ENCODE measurements at regions not wholly inside any gene's neighbourhood (a gene's known extent, or its start where the extent isn't known, plus 50 kb on each side); places are given as distances from the start of the nearest gene placed in this dataset.

GRCh38 chr5:42268630-42269029 lies 154.6 kb upstream of the GHR start:
- Histone ChIP-seq H3K27ac (ENCODE audit: low read depth, low read length) (no peak overlapping the region), H3K9ac (ENCODE audit: low read depth in 1 of 3, low read length in 3 of 3) (no peak overlapping the region)

DNA sequence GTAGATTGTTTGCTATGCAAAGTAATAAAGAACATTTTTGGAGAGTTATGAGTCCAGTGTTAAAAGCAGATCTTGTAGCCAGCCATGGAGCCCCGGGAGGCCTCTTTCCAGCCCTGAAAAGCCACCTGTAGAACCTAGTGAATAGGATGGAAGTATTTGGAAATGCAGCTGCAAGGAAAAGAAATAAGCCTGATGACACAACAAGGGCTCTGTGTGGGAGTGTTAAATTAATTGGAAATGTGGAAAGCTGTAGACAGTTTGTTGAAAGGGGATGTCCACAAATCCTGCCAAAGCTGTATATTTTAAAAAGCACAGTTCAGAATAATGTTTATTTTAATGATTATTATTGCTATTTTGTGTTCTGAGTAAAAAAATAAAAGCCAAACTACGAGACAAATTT lies 152.5 kb upstream of the GHR start:
- Histone ChIP-seq H3K27me3 (ENCODE audit: control insufficient read depth in 3 of 3, insufficient read depth in 3 of 3, low read length in 3 of 3) (no peaks in the 10 kb centered on the region), H3K4me1 (ENCODE audit: control insufficient read depth in 3 of 3, insufficient read depth in 3 of 3, low read length in 3 of 3) (no peaks in the 10 kb centered on the region), H3K36me3 (ENCODE audit: control insufficient read depth in 3 of 3, insufficient read depth in 3 of 3, low read length in 3 of 3) (no peaks in the 10 kb centered on the region), H3K9me3 (ENCODE audit: control insufficient read depth in 3 of 3, low read length in 3 of 3) (no peaks in the 10 kb centered on the region), H3K9ac (ENCODE audit: low read depth in 1 of 3, low read length in 3 of 3) (no peak overlapping the region), H3K27ac (ENCODE audit: low read depth, low read length) (no peak overlapping the region), H3K4me3 (ENCODE audit: low read length in 3 of 3) (no peak overlapping the region)

More at GRCh38 chr5:42268630-42269029, 154.6 kb upstream of the GHR start:
- Histone ChIP-seq H3K27me3 (ENCODE audit: control insufficient read depth in 3 of 3, insufficient read depth in 3 of 3, low read length in 3 of 3) (no peaks in the 10 kb centered on the region), H3K4me1 (ENCODE audit: control insufficient read depth in 3 of 3, insufficient read depth in 3 of 3, low read length in 3 of 3) (no peaks in the 10 kb centered on the region), H3K4me3 (ENCODE audit: low read length in 3 of 3) (no peak overlapping the region), H3K36me3 (ENCODE audit: control insufficient read depth in 3 of 3, insufficient read depth in 3 of 3, low read length in 3 of 3) (no peaks in the 10 kb centered on the region), H3K9me3 (ENCODE audit: control insufficient read depth in 3 of 3, low read length in 3 of 3) (no peaks in the 10 kb centered on the region)

GRCh38 chr5:42274913-42275312 lies 148.3 kb upstream of the GHR start:
- Histone ChIP-seq H3K4me1 (ENCODE audit: control insufficient read depth in 3 of 3, insufficient read depth in 3 of 3, low read length in 3 of 3) (no peaks in the 10 kb centered on the region), H3K27me3 (ENCODE audit: control insufficient read depth in 3 of 3, insufficient read depth in 3 of 3, low read length in 3 of 3) (no peaks in the 10 kb centered on the region), H3K4me3 (ENCODE audit: low read length in 3 of 3) (no peak overlapping the region), H3K36me3 (ENCODE audit: control insufficient read depth in 3 of 3, insufficient read depth in 3 of 3, low read length in 3 of 3) (no peaks in the 10 kb centered on the region), H3K9ac (ENCODE audit: low read depth in 1 of 3, low read length in 3 of 3) (no peak overlapping the region), H3K9me3 (ENCODE audit: control insufficient read depth in 3 of 3, low read length in 3 of 3) (no peaks in the 10 kb centered on the region), H3K27ac (ENCODE audit: low read depth, low read length) (no peak overlapping the region)

DNA sequence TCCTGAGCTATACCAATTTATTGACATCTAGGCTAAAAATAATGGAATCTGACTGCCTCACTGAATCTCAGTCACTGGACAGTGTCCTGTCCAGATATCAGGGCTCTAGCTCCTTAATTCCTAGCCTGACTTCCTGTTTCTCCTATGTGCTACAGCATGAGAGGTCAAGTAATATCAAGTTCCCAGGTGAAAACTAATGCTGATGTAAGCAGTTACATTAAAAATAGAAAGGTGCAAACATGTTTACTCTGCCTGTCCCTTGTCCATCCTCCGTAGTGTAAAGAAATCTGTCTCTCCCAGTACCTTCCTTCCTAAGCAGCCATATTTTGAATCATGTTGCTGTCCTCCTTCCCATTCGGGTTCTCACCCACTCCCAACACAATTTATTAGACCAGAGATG lies 145.9 kb upstream of the GHR start:
- H3K27me3 ChIP-seq (ENCODE audit: control insufficient read depth in 3 of 3, insufficient read depth in 3 of 3, low read length in 3 of 3) = no peaks in the 10 kb centered on the region
- H3K9me3 ChIP-seq (ENCODE audit: control insufficient read depth in 3 of 3, low read length in 3 of 3) = no peaks in the 10 kb centered on the region
- no peak overlapping the region for H3K9ac ChIP-seq (ENCODE audit: low read depth in 1 of 3, low read length in 3 of 3)
- no peaks in the 10 kb centered on the region for H3K36me3 ChIP-seq (ENCODE audit: control insufficient read depth in 3 of 3, insufficient read depth in 3 of 3, low read length in 3 of 3)
- H3K4me1 ChIP-seq (ENCODE audit: control insufficient read depth in 3 of 3, insufficient read depth in 3 of 3, low read length in 3 of 3) = no peaks in the 10 kb centered on the region
- H3K27ac ChIP-seq (ENCODE audit: low read depth, low read length) = no peak overlapping the region
- H3K4me3 ChIP-seq (ENCODE audit: low read length in 3 of 3) = no peak overlapping the region

DNA sequence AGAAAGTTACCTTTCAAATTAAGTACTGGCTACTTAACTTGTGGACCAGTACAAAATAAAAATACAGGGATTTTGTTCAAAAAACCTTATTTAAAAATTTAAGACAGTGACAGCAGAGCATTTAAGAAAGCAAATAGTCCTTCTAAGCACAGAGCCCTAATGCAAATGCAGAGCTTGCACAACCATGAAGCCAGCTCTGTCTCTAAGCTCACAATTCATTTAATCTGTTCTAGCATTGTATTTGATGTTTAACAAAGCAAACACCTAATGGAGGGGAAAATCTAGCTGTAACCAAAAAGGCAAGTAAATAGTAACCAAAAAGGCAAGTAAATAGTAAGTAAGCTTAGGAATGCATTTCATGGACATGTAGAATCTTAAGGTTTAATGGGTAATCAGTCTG lies 138.7 kb upstream of the GHR start:
- no peaks in the 10 kb centered on the region for H3K27me3 ChIP-seq (ENCODE audit: control insufficient read depth in 3 of 3, insufficient read depth in 3 of 3, low read length in 3 of 3)
- H3K9ac ChIP-seq (ENCODE audit: low read depth in 1 of 3, low read length in 3 of 3) = no peak overlapping the region
- H3K4me1 ChIP-seq (ENCODE audit: control insufficient read depth in 3 of 3, insufficient read depth in 3 of 3, low read length in 3 of 3) = no peaks in the 10 kb centered on the region

DNA sequence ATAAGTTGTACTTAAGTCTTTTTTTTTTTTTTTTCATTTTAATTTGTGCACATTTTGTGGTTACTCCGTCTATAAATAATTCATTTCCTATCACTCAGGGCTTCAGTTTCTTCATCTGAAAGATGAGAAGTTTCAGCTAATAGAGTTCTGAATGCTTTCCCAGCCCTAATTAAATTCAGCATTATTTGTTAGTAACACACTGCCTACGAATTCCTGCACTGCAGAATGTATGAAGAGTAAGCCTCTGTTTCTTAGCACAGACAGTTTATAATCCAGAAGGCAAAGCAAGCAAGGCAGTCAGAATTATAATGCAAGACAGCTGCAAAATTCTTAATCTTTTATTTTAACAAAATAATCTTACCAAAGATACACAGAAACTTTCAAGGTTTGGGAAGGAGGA lies 138.0 kb upstream of the GHR start:
- no peak overlapping the region for H3K4me3 ChIP-seq (ENCODE audit: low read length in 3 of 3)
- no peaks in the 10 kb centered on the region for H3K4me1 ChIP-seq (ENCODE audit: control insufficient read depth in 3 of 3, insufficient read depth in 3 of 3, low read length in 3 of 3)
- no peaks in the 10 kb centered on the region for H3K9me3 ChIP-seq (ENCODE audit: control insufficient read depth in 3 of 3, low read length in 3 of 3)
- no peaks in the 10 kb centered on the region for H3K36me3 ChIP-seq (ENCODE audit: control insufficient read depth in 3 of 3, insufficient read depth in 3 of 3, low read length in 3 of 3)
- H3K27me3 ChIP-seq (ENCODE audit: control insufficient read depth in 3 of 3, insufficient read depth in 3 of 3, low read length in 3 of 3) = no peaks in the 10 kb centered on the region
- no peak overlapping the region for H3K9ac ChIP-seq (ENCODE audit: low read depth in 1 of 3, low read length in 3 of 3)
- no peak overlapping the region for H3K27ac ChIP-seq (ENCODE audit: low read depth, low read length)

More for the DNA sequence above, 138.7 kb upstream of the GHR start:
- H3K9me3 ChIP-seq (ENCODE audit: control insufficient read depth in 3 of 3, low read length in 3 of 3) = no peaks in the 10 kb centered on the region
- H3K4me3 ChIP-seq (ENCODE audit: low read length in 3 of 3) = no peak overlapping the region
- no peaks in the 10 kb centered on the region for H3K36me3 ChIP-seq (ENCODE audit: control insufficient read depth in 3 of 3, insufficient read depth in 3 of 3, low read length in 3 of 3)
- H3K27ac ChIP-seq (ENCODE audit: low read depth, low read length) = no peak overlapping the region

GRCh38 chr5:42300496-42300895 lies 122.7 kb upstream of the GHR start:
- Histone ChIP-seq H3K4me1 (ENCODE audit: control insufficient read depth in 3 of 3, insufficient read depth in 3 of 3, low read length in 3 of 3) (no peaks in the 10 kb centered on the region), H3K27ac (ENCODE audit: low read depth, low read length) (no peak overlapping the region), H3K36me3 (ENCODE audit: control insufficient read depth in 3 of 3, insufficient read depth in 3 of 3, low read length in 3 of 3) (no peaks in the 10 kb centered on the region), H3K9me3 (ENCODE audit: control insufficient read depth in 3 of 3, low read length in 3 of 3) (peaks cover 0 to 3% (median 0%) of the 10 kb centered on the region in 3 donors), H3K27me3 (ENCODE audit: control insufficient read depth in 3 of 3, insufficient read depth in 3 of 3, low read length in 3 of 3) (no peaks in the 10 kb centered on the region), H3K4me3 (ENCODE audit: low read length in 3 of 3) (no peak overlapping the region), H3K9ac (ENCODE audit: low read depth in 1 of 3, low read length in 3 of 3) (no peak overlapping the region)

- no peaks in the 10 kb centered on the region for H3K36me3 ChIP-seq (ENCODE audit: control insufficient read depth in 3 of 3, insufficient read depth in 3 of 3, low read length in 3 of 3)
- no peak overlapping the region for H3K4me3 ChIP-seq (ENCODE audit: low read length in 3 of 3)
- H3K27me3 ChIP-seq (ENCODE audit: control insufficient read depth in 3 of 3, insufficient read depth in 3 of 3, low read length in 3 of 3) = no peaks in the 10 kb centered on the region
- H3K27ac ChIP-seq (ENCODE audit: low read depth, low read length) = no peak overlapping the region
- H3K4me1 ChIP-seq (ENCODE audit: control insufficient read depth in 3 of 3, insufficient read depth in 3 of 3, low read length in 3 of 3) = no peaks in the 10 kb centered on the region
- H3K9me3 ChIP-seq (ENCODE audit: control insufficient read depth in 3 of 3, low read length in 3 of 3) = peaks cover 0 to 3% (median 0%) of the 10 kb centered on the region in 3 donors
- no peak overlapping the region for H3K9ac ChIP-seq (ENCODE audit: low read depth in 1 of 3, low read length in 3 of 3)
Measured at GRCh38 chr5:42301349-42301748, 121.9 kb upstream of the GHR start.

DNA sequence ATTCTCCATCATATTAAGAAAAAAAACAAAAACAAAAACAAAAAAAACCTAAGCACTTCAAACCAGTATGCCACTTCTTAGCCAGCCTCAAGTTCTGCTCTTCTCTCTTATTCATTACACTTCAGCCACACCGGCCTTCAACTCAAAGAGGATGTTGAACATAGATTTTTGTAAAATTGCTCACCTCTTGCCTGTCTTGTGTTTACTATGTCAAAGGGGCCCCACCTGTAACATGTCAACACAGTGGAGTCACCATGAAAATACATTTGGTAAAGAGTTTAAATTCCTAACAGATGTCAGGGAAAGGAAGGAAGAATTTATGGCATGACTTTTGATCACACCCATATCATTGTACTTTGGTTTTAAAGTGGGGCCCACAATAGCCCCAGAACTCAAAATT lies 121.1 kb upstream of the GHR start:
- H3K27ac ChIP-seq (ENCODE audit: low read depth, low read length) = no peak overlapping the region
- H3K36me3 ChIP-seq (ENCODE audit: control insufficient read depth in 3 of 3, insufficient read depth in 3 of 3, low read length in 3 of 3) = no peaks in the 10 kb centered on the region
- no peak overlapping the region for H3K9ac ChIP-seq (ENCODE audit: low read depth in 1 of 3, low read length in 3 of 3)

GRCh38 chr5:42306287-42306686 lies 117.0 kb upstream of the GHR start:
- no peaks in the 10 kb centered on the region for H3K9me3 ChIP-seq (ENCODE audit: control insufficient read depth in 3 of 3, low read length in 3 of 3)
- no peaks in the 10 kb centered on the region for H3K4me1 ChIP-seq (ENCODE audit: control insufficient read depth in 3 of 3, insufficient read depth in 3 of 3, low read length in 3 of 3)
- H3K36me3 ChIP-seq (ENCODE audit: control insufficient read depth in 3 of 3, insufficient read depth in 3 of 3, low read length in 3 of 3) = no peaks in the 10 kb centered on the region
- no peak overlapping the region for H3K4me3 ChIP-seq (ENCODE audit: low read length in 3 of 3)
- H3K9ac ChIP-seq (ENCODE audit: low read depth in 1 of 3, low read length in 3 of 3) = no peak overlapping the region
- H3K27me3 ChIP-seq (ENCODE audit: control insufficient read depth in 3 of 3, insufficient read depth in 3 of 3, low read length in 3 of 3) = no peaks in the 10 kb centered on the region
- no peak overlapping the region for H3K27ac ChIP-seq (ENCODE audit: low read depth, low read length)

More for the DNA sequence above, 121.1 kb upstream of the GHR start:
- H3K9me3 ChIP-seq (ENCODE audit: control insufficient read depth in 3 of 3, low read length in 3 of 3) = peaks cover 0 to 3% (median 0%) of the 10 kb centered on the region in 3 donors
- H3K4me1 ChIP-seq (ENCODE audit: control insufficient read depth in 3 of 3, insufficient read depth in 3 of 3, low read length in 3 of 3) = no peaks in the 10 kb centered on the region
- H3K4me3 ChIP-seq (ENCODE audit: low read length in 3 of 3) = no peak overlapping the region
- H3K27me3 ChIP-seq (ENCODE audit: control insufficient read depth in 3 of 3, insufficient read depth in 3 of 3, low read length in 3 of 3) = no peaks in the 10 kb centered on the region

DNA sequence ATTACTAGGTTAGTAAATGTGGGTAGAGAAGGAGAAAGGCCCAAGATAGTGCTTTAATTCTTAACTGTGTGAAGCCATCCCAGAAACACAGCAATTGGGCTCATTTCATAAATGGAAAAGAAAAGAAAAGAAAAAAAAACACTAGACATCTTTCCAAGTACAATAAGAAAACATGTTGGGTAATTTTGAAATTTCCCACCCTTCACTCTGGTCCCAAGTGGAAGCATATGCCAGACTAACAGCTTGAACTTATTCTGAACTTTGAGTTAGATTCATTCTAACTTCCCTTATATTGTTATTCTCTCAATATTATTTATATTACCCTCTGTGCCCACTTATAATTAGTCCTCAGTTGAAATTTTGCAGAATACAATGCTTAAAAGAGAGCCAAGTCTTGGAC lies 113.4 kb upstream of the GHR start:
- no peak overlapping the region for H3K9ac ChIP-seq (ENCODE audit: low read depth in 1 of 3, low read length in 3 of 3)
- no peaks in the 10 kb centered on the region for H3K9me3 ChIP-seq (ENCODE audit: control insufficient read depth in 3 of 3, low read length in 3 of 3)
- no peak overlapping the region for H3K27ac ChIP-seq (ENCODE audit: low read depth, low read length)
- H3K27me3 ChIP-seq (ENCODE audit: control insufficient read depth in 3 of 3, insufficient read depth in 3 of 3, low read length in 3 of 3) = no peaks in the 10 kb centered on the region
- H3K4me1 ChIP-seq (ENCODE audit: control insufficient read depth in 3 of 3, insufficient read depth in 3 of 3, low read length in 3 of 3) = no peaks in the 10 kb centered on the region
- H3K36me3 ChIP-seq (ENCODE audit: control insufficient read depth in 3 of 3, insufficient read depth in 3 of 3, low read length in 3 of 3) = no peaks in the 10 kb centered on the region
- no peak overlapping the region for H3K4me3 ChIP-seq (ENCODE audit: low read length in 3 of 3)
